GM21825 (cell line): ENCODE measurements at regions not wholly inside any gene's neighbourhood (a gene's known extent, or its start where the extent isn't known, plus 50 kb on each side); places are given as distances from the start of the nearest gene placed in this dataset.

Experiments used
- ATAC-seq: cut with Tn5 transposase; IDR thresholded peaks from one replicate; pipeline ENCODE4 v1.9.1; 2021; ENCODE audit warnings: mild to moderate bottlenecking, moderate library complexity; ENCODE audit not compliant: unreplicated experiment

DNA sequence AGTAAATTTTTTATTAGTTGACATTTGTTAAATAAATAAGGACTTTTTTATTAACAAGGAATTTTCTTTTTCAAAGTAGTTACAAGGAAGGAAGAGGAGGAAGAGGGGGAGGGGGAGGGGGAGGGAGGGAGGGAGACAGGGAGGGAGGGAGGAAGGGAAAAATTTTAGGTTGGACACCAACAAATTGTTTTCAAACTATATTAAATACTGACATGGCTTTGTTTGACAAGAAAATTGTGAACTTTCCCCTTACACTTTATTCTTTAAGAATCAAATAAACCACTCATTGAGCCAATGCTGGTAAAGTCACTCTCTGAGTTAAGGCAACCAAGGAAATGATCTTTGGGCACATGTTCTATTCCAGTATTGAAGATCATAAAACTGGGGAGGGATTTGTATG, 115.7 kb upstream of the PPP2R3A start:
- ATAC-seq = no peak

DNA sequence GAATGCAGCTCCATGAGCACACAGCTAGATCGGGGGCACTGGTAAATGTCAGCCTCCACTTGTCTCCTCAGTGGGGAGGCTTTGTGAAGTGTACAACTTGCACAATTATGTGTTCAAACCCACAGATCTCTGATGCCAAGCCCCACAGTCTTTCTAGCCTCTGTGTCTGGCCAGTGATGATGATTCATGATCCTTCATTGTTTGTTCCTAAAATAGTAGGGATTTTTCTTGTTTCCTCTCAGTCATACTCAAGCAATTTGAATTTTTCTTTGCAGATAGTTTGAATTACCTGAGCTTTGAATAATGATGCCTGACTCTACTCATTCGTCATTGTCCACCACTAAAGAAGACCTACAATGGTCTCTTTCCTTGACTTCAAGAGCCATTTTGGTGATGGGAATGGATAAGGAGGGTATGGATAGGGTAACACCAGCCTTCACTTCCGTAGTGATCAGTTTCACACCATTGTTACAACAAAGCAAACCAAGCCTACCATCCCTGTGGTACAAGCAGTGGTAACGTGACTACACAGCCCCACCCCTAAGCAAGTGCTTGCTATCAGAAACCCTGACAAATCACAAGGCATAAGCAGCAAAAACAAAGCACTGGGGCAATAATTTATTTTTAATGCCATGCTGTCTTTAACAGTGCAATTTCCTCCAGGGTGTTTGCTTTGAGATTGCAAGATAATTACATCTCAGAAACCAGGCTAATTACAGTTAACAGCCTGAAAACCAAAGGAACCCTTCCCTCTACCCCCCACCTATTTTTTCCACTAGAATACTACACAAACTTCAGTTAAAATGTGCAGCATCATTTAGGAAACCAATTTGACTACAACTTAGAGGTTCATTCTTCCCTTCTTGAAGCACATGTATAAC, 114.1 kb upstream of the PPP2R3A start:
- ATAC-seq = no peak

DNA sequence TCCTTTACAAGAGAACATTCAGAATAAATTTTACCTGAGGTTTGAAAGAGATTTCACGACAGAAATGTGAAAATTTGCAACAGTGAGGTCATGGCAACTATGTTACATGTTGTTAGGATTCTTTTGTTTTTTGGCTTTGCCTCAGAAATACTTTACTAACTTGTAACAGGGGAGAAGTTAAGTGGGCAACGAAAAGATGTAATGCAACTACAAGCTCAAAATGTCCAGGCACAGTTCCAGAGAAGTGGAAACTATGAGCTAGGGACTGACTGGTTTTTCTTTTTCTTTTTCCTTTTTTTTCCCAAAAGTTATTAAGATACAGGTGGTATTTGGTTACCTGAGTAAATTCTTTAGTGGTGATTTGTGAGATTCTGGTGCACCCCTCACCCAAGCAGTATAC, 111.5 kb upstream of the PPP2R3A start:
- ATAC-seq = no peak

DNA sequence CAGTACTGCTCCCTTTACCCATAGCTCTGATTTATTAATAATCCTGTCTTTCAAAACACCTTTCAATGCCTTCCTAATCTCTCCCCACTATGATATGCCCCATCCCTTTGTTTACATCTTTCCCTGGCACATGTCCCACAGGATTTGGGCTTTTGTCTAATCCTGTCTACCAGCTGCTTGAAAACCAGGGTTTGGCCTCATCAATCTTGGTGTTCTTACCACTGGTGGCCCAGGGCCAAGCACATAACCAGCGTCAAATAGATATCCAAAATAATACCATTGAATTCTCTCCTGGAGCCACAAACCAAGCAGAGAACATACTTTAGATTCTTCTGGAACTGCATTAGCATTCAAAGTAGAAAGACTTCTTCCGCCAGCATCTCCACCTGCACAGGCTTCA, 104.8 kb upstream of the PPP2R3A start:
- no peak for ATAC-seq

DNA sequence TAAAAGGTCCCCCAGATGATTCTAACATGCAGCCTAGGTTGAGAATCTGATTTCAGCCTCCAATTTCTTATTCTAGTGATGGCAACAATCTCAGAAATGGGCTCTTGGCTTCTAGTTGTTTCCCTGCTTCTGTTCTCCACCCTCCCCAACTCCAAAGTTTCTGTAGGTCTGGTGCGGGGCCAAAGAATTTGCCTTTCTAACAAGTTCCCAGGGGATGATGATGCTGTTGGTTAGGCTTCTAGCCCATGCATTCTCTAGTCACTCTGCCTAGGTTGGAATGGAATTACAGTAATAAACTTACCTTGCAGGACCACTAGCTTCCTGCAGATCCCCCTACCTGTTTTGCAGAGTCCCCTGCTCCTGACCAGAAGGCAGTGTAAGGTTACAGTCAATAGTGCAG, 103.2 kb upstream of the PPP2R3A start:
- no peak for ATAC-seq

DNA sequence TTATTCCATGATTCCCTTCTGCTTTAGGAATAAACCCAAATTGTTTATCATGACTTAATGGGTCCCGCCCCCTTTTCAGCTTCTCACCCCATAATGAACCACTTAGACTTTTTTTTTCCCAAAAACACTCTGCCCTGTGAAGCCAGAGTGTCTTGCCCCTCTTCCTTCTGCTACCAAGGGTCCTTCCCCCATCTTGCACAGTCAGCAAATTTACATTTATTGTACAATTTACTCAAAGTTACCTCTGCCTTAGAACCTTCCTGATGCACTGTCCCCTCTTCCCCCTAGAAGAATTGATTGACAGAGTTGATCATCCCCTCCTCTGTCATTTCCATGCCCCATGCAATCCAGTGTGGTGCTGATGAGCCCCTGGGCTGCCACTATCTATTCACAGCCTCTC, 101.5 kb upstream of the PPP2R3A start:
- no peak for ATAC-seq

DNA sequence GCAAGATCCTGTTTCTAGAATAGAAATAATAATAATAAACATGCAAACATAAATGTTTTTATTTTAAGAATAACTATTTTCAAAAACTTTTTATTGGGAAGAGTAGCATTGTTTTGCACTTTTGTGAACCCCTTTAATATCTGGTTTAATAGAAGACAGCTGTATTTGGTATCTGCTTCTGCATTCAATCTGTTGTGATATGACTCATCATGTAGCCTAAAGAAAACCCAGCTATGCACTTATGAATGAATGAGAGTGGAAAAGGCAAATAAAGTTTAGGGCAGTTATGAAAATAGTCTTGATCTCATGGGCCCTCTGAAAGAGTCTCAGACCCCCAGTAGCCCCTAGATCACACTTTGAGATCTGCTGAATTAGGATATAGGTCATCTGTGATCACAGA, 100.4 kb upstream of the PPP2R3A start:
- ATAC-seq = no peak

DNA sequence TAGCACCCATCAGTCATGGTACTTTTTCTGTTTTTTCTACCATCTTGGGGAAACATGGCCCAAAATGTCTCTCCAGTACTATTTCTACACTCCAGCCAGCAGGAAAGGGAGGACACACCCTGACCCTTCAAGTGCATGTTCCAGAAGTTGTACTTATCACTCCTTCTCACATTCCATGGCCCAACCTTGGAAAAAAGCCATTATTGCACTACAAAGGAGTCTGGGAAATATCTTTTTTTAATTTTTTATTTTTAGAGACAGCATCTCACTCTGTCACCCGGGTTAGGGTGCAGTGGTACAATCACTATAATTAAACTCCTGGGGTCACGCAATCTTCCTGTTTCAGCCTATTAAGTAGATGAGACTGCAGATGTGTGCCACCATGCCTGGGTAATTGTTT, 100.0 kb upstream of the PPP2R3A start:
- no peak for ATAC-seq

DNA sequence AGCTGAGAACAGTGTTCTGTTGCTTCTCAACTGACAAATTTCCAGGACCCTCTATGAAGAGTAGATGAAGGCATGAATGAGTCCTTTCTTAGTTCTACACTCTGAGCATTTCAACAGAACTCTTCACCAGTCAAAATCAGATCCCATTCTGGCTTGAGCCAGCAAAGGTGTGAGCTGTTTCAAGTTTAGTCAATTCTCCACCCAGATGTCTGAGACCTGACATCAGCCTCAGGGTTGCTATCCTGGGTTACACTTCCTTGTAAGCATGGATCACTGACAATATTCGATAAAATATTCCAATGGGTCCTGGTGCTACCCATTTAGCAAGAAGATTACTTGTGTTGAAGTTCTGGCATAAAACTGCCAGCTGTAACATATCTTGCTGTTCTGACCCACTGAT, 97.6 kb upstream of the PPP2R3A start:
- no peak for ATAC-seq

DNA sequence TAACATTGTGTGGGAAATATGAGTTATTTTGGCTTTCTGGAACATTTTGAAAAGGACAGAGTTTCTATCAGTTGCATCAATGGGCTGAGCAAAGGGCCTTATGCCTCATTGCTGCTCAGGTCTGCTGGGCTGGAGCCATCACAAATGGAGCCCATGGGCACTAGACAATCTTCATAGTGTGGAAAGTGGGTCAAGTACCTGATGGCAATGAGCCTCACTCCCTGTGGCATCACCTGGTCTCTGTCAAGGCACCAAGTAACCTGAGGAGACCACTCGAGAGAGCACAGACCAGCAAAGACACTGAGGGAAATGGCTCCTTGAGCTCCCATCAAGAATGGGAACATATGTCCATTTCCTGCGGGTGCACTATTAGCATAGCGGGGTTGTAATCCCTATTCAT, 96.7 kb upstream of the PPP2R3A start:
- ATAC-seq = no peak

DNA sequence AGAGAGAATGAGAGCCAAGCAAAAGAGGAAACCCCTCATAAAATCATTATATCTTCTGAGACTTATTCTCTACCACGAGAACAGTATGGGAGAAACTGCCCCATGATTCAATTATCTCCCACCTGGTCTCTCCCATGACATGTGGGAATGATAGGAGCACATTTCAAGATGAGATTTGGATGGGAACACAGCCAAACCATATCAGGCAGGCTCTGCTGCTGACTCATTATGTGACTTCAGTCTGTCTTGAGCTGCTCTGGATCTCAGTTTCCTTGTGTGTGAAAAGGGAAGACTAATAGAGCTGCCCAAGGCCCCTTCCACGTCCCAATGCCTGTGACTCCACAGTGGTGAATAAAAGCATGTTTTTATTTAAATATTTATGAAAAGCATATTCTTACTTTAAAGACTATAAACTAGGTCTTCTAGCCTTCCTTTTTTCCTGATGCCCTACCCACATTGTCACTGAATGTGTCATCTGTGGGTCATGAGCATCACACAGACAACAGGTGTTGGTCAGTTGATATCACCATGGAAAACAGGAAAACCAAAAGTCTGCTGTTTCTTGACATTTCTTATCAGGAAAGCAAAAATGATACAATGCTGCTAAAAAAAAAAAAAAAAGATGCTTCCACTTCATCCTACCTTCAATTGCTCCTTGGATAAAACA, 96.0 kb upstream of the PPP2R3A start:
- no peak for ATAC-seq

DNA sequence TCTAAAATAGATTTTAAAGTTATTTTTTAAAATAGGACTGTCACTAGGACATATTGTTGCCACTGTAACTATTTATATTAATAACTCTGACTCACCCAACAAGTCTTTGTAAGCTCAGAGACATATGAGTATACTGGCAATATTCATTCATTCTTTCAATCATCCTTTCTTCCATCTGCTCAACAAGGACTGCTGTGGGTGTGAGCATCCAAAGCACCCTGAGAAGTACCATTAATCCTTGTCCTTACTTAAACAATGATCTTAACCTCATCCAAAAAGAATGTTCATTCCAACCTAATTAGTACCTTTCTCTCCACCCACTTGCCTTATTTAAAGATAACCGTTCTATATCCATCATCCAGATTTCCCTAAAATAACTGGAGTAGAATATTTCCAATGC, 94.2 kb upstream of the PPP2R3A start:
- ATAC-seq = no peak

DNA sequence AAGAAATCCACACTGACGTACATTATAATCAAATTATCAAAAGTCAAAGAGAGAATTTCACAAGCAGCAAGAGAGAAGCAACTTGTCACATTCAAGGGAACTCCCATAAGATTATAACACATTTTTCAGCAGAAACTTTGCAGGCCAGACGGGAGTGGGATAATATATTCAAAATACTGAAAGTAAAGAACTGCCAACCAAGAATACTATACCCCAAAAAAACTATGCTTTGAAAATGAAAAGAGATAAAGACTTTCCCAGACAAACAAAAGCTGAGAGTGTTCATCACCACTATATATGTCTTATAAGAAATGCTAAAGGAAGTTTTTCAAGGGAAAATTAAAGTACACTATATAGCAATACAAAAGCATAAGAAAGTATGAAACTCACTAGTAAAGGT, 91.5 kb upstream of the PPP2R3A start:
- no peak for ATAC-seq

DNA sequence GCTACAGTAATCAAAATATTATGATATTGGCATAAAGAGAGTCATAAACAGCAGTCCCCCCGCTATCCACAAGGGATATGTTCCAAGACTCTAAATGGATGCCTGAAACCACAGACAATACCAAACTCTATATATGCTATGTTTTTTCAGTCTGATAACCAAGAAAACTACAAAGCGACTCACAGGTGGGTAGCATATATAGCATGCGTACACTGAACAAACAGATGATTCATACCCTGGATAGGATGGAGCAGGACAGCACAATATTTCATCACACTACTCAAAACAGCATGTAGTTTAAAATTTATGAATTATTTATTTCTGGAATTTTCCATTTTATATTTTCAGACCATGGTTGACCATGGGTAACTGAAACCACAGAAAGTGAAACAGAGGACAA, 87.0 kb upstream of the PPP2R3A start:
- no peak for ATAC-seq

DNA sequence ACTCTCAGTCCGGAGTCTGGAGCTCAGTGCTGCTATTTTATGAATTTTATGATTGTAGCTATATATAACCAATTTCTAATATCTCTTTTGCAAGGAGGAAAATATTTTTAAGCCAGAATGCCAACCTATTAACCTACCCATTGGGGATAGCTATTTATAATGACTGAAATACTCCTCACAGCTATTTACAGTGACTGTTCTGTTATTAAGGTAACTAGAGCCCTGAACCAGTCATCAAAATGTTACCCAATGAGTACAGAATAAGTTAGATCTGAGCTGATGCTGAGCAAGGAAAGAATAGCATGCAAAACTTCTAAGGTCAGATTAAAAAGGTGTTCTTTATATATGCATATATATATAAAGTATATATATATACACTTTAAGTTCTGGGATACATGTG, 79.6 kb upstream of the PPP2R3A start:
- no peak for ATAC-seq

DNA sequence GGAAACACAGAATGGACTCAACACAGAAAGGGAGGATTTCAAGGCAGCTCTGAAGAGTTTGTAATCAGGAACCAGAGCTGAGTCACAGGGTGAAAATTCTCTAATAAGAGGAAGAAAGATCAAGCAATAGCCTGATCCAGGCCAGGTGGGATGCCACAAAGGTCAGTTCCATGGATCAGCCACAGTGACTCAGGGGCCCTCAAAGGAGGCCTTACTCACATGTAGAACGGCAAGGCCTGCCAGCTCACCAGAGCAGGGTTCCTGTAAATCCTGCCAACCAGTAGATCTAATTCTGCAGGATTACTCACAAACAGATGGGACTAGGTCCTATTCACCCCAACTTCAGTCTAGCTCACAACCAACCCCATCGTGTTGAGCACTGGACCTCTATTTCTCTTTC, 78.3 kb upstream of the PPP2R3A start:
- ATAC-seq = no peak

DNA sequence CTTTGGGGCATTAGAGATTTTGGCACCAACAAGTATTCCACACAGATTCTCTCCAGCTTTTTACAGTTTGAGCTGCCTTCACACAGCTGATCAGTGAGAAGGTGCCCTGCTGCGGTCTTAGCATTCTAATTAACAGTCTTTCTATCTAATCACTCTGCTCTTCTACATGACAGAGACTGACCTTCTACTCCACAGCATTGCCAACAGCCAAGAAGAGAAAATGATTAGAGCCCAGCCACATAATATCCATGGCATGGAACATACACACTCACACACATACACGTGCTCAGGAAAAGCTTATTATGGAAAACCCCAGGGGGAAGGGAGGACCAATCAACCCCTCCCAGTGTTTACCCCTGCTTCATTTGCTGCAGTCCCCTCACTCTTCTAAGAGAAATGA, 76.1 kb upstream of the PPP2R3A start:
- no peak for ATAC-seq

DNA sequence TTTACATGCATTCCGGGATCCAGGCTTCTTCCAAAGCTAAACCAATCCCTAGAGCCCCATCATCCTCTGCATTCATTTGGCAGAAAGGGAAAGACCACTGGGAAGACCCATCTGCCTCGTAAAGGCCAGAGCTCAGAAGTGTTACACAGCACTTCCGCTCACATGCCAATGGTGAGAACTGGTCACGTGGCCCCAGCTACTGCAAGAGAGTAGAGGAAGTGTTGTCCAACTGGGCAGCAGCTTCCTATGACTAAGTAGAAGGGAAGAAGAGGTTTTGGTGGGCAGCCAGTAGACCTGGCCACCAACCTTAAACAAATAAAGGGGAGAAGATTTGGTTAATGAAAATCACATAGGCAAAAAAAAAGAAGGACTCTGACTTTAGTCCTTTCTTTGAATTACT, 74.4 kb upstream of the PPP2R3A start:
- ATAC-seq = no peak

DNA sequence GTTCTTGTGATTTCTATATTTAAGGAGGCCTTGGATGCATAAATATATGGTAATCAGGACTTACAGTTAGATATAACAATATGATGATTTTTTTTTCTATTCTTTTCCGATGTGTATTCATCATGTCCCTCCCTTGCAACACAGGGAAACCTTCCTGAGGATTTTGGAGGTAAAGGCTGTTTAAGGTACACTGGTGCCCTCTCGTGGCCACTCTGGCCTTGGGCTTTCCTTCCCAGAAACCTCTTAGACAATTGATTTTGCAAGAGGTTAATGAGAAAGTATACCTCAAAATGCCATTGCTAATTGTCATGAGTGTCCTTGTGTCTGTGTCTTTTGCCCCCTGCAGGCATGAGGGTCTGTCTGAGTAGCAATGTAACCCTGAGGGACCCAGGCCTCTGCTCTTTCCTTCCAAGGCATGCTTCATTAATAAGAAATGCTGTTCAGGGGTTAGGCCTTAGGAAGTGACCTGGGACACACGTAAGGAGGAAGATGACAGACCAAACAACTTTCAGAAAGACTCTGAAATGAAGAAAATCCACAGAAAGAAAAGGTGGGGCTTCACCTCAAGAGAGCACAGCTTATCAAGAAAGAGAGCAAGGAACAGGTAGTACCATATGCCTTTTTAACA, 70.3 kb upstream of the PPP2R3A start:
- ATAC-seq = no peak

DNA sequence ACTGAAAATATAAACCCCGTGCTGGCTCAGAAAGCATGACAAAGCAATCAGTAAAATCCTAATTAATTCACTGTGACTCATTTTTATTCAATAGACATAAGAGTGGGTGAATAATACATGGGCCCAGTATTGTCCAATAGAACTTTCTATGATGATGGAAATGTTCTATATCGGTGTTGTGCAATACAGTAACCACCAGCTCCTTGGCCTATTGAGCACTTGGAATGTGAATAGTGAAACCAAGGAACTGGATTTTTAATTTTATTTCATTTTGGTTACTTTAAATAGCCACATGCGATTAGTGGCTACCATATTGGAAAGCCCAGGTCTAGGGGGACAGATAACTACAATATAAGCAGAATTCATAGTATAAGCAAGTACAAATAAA, 69.8 kb upstream of the PPP2R3A start:
- ATAC-seq = no peak

DNA sequence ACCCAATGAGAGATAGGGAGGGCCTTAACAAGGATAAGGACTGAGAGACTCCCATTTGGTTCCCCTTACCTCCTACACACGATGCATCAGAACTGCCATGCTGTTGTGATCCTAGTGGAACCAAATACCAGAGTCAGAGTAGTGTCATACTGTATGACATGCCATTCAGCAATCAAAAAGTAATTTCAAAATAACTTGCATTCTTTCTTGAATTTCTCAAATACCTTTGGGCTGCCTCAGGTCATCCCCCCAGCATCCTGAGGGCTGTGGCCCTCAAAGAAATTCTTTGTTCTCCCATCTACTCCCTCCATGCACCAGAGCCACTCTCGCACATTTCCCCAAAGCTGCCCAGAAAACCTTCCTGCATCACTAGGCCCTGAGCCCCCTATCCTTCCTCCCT, 68.9 kb upstream of the PPP2R3A start:
- ATAC-seq = no peak

DNA sequence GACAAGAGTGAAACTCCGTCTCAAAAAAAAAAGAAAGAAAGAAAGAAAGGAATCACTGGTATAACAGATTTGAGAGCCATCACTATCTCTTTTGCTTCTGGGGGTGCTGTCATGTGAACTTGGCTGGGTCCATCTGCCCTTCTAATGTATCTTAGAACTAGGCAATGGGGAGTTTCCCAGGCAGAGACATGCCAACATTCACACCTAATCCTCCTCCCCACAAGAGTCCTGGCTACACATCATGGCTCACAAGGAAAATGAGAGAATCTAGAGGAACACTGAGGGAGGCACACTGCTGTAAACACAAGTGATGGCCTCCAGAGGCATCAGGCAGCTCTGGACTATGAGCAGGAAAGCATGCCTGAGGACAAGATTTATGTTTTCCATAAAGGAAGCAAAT, 67.8 kb upstream of the PPP2R3A start:
- ATAC-seq = no peak
